GM21526 (cell line): ENCODE measurements at regions not wholly inside any gene's neighbourhood (a gene's known extent, or its start where the extent isn't known, plus 50 kb on each side); places are given as distances from the start of the nearest gene placed in this dataset.

Experiments used
- ATAC-seq: cut with Tn5 transposase; IDR thresholded peaks from one replicate; pipeline ENCODE4 v1.9.1; 2021; ENCODE audit warnings: moderate library complexity; ENCODE audit not compliant: unreplicated experiment, low FRiP score

DNA sequence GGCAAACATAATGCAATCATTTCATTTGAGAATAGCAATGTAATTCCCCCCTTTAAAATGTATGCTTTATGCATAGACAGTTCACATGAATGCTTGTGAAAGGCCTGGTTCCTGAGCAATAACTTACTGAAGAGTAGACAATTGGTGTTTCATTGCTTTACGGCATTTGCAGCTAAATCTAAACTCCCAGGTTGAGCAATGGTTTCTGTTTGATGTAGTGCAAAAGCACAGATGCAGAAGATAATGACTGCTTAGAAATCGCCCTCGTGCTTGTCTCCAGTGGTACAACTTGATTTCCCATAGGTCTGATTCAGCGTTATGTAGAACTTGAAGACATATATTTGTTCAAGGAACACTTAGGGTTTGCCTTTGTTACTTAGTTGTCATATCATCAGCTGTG lies 1018.3 kb downstream of the DIAPH3 start:
- no peak for ATAC-seq

DNA sequence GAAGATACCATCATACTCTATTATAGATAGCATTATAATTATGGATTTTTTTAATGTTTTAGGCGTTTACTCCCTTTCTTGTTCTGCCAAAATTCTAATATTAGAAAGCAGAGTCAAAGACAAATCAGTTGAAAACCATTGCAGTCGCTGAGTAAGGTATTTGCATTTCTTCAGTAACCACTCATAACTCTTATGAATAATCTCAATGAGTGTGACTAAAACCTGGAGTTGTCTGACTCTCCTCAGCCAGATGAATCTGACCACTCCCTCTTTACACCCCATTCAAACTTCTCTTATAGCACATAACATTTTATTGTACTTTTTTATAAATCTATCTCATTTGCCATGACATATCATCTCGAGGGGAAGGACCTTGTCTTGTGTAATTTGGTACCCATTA lies 1006.5 kb downstream of the DIAPH3 start:
- ATAC-seq = no peak

DNA sequence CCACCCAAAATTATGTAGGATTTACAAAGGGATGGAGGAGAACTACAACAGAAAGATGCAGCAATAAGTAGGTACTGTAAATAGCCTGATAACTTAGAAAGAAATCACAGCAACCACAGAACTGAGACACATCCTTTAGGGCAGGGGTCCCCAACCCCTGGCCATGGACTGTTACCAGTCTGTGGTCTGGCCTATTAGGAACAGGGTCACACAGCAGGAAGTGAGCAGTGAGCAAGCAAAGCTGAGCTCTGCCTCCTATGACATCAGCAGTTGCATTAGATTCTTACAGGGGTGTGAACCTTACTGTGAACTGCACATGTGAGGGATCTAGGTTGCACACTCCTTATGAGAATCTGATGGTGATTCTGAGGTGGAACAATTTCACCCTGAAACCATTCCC lies 997.6 kb downstream of the DIAPH3 start:
- no peak for ATAC-seq

DNA sequence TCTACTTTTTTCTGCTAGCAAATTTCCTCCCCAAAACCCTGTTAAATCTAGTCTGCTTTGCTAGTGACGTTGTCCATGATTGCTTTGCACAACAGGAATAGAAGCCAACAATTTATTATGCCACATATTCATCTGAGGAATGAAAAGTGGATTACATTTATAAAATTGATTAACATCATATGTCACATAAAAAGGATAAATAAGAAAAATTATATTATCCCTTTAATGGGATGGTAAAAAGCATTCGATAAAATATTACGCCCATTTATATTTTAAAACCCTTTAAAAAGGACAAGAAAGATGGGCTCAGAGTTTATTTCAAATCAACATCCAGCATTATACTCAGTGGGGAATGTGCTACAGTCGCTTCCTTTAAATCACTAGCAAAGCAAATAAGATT lies 991.7 kb downstream of the DIAPH3 start:
- no peak for ATAC-seq

DNA sequence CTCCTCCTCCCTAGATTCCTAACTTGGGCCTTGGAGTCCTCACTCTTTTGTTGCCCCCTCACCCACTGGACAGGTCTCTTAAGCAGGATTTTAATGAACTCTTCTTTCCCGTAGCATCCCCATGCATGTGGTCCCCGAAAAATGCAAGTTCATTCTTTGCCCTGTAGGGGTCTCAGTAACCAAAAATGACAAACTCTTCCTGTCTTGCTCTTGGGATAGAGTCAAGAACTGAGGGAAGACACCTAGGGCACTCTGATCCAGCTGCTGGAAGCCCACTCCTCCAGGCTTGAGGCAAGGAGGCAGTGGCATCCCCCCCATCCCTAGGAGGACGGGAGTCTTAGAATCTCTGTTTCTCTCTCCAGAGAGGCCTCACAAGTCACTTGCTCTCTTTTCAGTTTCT lies 987.0 kb downstream of the DIAPH3 start:
- ATAC-seq = no peak

DNA sequence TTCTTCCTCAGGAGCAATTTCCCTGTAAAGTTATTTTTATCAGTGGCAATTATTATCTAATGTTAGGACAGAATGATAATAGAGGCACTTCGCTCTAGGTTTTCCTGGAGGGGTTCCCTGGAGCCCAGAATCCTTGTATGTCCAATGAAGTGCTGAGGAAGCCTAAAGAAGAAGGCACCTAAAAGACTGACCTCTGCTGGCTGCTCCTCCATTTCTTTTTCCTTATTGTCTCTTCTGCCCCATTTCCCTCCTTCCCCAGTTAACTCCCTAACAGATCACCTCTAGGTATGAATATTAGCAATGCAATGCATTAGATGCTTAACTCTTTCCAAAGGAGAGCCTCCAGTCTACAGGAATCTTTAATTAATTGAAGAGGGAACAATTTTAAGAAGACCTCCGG lies 985.4 kb downstream of the DIAPH3 start:
- ATAC-seq = no peak

DNA sequence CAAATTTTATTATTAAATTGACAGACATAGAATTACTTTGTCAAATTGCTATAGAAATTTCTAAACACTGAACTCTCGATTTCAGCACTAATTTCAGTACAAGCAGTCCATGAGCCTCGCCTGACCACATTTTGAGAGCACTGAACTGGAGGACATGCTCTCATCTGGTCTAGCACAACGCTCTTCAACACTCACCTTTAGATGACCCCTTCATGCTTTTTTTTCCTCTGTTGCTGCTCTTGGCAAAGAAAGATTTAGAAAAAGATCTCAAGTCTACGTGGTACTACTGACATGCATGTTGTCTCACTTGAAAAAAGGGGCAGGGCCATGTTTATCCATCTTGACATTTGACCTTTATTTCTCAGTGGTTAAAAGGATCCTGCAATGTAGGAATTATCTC lies 981.5 kb downstream of the DIAPH3 start:
- ATAC-seq = no peak

DNA sequence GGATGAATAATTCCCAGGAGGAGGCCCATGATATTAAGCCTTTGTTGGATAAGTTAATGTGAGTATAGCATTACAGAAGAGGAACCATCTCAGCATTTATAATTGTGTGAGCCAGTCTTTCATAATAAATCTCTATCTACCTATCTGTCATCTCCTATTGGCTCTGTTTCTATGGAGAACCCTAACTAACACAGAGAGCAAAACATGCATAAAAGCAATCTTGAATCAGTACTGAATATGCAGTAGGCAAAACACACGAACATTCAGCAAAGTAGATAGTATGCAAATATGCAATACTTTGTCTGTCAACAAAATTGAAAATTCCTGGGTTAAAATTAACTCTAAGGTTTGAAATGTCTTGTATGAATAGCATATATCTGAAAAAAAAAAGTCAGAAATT lies 966.3 kb downstream of the DIAPH3 start:
- no peak for ATAC-seq

DNA sequence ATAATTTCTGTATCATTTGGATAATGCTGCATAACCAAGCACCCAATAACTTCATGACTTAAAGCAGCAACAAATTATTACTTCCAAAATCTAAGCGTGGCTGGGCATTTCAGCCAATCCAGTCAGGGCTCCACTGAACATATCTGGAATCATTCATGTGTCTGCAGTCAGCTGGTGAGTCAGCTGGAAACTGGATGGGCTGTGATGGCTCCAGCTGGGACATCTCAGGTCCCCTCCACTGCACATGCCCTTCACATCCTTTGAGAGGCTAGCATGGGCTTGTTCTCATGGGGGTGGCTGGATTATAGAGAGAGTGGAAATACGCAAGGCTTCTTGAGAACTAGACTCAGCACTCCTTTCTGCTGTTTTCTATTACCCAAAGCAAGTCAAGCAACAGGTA lies 961.9 kb downstream of the DIAPH3 start:
- ATAC-seq = no peak

DNA sequence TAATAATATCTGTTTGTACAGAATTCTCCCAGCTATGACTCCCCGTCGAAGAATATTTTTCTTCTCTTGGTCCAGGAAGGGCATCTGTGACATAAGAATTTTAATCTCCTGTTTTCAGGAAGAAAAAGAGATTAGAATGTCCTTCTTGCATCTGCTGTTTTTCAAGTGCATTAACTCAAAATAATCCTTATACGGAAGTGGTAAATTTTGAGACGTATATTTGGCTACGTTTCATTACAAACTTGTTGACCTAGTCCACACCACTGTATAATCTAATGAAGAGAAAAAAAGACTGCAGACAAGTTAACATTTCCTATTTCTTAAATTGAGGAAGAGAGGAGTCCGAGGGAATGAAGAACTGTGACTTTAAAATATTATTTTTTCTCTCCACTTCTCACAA lies 959.9 kb downstream of the DIAPH3 start:
- ATAC-seq = no peak

DNA sequence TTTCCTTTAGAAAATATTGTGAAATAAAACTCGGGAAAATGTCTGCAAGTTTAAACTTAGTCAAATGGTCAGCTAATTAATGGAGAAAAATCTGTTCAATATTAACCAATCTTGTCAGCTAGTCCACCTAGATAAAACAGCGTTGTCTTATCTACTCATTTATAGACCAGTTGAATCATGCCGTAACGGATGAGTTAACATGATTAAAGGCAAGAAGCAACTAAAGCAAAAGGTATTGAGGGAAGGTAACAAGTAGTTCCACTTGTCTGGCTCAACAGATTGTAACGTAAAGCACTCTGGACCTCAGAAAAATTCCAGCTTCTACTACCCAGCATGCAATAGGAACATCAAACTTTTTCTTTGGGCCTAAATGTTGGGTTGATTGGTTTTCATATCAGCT lies 958.2 kb downstream of the DIAPH3 start:
- ATAC-seq = no peak

DNA sequence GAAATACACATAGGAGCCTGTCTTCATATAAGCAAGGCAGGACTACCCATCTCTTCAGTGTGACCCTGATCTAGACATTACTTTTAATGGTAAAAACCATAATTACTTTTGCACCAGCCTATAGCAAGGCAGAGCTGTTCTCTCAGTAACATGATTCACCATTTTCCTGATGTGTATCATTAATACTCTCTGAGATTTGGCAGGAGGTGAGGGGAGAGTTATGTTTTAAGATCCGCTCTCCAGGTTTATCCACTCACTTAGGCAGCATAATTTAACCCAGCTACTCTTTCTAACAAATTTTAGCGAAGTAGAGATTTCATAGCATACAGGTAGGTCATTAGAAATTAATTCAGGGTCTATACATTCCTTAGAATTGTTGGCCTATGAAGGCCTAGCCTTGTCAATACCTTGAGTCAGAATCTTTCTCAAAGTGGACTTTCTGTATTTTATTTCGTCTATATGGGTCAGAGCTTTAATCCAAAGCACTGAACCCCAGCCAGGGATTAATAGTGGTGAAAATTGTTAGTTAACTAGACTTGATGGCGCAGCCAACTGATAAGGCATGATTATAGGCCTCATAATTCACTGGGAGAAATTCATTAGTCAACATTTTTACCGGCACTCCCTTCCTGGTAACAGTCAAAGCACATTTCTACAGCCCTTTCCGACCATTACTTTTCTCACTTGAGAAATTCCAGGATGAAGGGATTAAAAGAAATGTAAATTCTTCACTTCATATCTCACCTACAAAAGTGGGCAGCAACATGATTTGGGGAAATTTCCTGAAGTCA lies 955.1 kb downstream of the DIAPH3 start:
- ATAC-seq = no peak

DNA sequence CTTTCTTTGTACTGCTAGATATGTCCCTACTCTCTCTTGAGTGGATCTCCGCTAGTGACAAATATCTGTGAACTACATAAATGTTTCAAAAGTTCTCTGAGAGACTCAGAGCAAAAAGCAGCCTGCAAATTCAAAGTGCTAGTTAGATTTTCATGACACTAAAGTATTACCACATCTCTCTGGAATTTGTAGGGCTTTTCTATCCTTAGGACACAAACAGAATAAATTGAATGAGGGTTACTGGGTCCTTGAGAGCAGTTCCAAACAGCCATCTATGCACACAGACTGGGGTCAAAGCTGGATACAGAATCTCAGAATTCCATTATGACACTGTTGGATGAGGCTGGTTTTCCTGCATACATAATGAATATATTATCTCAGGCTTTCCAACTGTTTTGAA lies 953.2 kb downstream of the DIAPH3 start:
- no peak for ATAC-seq

DNA sequence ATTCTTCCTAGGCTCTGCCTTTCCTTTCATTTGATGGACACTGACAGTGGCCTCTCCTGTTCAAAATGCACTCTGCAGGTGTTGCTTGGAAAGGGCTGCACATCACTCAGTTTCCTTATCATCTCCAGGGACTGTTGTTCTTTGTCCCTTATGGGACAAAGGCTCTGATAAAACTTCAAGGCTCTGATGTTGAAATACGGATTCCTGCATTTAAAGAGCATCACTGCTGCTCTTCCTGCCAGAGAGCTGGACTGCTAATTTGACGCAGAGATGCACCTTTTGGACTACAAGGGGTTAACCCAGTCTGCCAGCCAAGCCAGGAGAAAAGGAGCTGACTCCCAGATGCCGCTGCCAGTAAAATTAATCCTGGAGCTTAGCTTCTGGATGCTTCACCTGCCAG lies 952.1 kb downstream of the DIAPH3 start:
- ATAC-seq = no peak

DNA sequence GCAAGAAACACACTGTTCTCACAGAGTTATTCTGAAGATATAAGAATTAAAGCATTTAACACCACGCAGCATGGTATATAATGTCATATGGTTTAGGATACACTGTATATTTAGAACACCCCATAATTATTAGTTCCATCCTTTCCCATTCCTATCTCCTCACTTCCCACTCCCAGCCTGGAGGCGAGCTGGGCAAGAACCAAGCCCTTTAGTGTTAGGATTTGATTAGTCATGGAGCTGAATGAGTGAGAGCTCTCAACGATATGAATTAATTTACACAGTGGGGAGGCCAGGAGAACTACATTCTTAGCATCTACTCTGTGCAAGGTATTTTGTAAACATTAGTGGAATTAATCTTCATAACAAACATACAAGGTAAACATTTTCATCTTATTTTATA lies 934.3 kb downstream of the DIAPH3 start:
- ATAC-seq = no peak

DNA sequence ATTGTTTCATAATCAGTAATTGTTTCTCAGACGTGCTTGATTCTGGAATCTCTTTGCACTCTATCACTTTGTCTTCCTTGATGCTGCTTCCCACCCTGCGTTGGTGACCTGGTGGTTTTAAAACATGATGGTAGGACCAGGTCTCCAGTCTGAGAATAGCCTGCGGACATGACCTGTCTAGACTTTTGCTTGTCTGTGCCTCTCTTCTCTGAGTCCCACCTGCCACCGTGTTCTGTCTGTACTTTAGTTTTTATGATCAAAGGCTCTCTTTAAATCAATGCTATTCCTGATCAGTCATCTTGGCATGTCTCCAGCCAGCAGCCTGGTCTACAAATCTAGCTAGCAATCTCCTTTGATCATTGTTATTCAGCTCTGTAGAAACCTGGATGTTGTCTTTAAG lies 933.9 kb downstream of the DIAPH3 start:
- ATAC-seq = no peak

DNA sequence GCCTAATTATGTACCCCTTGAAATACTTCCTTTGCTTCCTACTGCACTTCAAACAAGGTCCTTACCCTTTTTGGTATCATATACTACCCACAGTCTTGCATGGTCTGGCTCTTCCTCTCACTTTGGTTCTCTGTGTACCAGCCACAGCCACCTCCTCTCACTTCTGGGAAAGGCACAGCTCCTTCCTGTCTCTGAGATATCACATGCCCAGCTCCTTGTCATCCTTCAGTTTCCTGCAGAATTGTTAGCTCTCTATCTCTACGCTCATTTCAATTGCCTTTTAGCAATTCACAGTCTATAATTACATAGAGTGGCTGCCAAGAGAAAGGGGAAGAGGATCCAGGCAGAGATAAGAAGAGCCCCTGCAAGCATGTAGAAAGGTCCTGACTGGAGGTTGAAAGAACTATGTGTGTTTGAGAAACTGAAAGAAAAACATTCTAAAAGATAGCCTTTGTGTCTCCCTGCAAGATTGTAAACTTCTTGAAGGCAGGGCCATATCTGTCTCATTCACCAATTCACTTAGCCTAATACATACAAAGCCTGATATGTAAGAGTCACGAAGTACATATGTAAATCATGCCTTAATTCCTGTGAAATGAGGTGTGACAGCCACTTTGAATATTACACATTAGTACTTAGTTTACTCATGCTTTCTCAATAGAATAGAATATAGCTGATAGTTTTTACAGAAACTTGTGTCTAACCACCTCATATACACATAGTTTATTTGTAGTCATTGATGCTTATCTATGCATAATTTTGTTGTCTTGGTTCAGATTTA lies 933.1 kb downstream of the DIAPH3 start:
- ATAC-seq = no peak

DNA sequence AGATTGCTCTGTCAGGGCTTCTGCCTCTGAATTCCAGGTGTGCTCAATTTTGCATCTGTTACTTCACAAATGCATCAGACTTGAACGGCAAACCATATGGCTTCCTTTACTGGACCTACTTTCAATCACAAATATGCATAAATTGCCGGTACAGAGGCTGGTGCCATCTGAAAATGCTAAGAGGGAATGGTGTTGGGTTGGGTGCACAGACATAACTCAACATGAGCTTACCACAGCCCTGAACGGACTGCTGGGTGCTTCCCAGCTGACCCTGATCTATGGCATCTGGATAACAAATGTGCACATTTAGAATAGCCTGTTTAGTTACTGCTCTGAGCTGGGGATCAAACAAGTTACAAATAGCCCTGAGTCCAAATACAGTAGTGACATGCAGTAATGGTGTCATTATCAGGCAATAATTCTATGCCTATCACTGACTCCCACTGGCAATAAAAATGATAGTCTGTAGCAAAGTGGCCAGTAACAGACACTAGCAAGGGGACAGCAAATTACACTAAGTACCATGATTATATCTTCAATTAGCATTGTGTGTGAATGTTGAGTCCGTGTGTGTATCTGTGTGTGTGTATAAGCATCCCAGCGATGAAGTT lies 927.3 kb downstream of the DIAPH3 start:
- ATAC-seq = no peak

DNA sequence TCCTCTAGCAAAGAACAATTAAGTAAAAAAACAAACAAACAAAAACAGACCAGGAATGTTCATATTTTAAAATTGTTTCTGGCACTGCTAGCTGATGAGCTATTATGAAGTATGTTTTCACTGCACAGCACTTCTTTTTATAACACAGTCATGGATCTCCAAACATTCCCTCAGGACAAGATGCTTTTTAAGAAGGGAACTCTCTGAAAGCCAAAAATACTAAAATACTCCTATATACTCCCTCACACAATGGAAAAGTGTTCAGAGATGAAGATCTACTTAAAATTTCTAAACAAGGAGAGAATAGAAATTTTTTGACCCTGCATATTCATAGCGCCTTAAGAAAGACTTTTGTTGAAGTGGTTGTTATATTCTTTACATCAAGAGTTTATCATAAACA lies 926.8 kb downstream of the DIAPH3 start:
- no peak for ATAC-seq

DNA sequence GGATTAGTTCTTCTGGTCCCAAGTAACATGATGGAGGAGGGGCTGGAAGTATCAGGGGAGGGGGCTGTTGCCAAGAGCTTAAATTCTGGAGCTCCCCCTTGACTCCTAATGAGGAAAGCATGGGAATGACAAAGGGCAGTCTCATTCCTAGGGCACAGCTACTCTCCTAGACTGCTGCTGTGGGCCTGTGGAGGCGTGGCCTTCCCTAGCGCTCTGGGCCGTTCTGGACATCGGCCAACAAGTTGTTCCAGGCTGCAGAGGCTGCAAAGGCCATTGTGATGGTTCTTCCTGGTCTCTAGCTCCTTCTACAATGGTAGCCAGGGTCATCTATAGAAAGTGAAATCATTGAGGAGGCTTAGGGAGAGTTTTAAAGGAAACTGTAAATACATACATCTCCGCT lies 916.6 kb downstream of the DIAPH3 start:
- no peak for ATAC-seq

DNA sequence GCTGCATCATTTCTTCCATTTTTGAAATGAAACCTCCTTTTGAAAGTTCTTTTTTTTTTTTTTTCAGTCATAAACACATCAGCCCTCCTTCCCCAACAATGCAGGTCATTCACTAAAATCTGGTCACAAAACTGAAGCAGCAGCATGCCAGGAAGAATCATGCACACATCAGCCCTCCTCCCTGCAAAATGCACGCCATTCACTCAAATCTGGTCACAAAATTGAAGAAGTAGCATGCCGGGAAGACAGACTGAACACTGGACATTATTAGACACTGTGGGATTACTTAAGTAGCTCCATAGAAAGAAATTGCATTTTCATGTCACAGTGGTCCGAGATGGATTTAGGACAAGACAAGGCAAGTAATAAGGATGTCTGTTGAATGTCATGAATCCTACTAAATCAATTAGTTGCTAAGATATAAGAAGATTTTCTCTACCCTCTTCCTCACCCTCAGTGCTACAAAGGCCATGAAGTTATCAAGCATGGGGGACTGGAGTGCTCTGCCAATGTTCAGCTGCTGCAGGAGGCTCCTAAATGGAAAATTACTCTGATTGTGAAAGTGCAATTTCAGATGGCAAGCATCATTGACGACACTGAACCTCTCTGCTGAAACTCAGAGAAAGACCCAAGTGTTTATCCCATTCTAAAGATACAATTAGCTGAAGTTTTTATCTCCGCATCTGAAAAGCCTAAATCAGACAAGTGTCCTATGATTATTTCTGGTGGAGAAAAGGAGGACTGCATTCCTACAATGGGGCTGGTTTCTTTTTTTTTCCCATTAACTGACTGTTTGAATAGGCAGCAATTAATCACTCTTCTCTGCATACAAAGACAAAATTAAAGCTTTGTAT lies 913.2 kb downstream of the DIAPH3 start:
- ATAC-seq = no peak
